OCI-LY1 (cell line): ENCODE measurements at regions not wholly inside any gene's neighbourhood (a gene's known extent, or its start where the extent isn't known, plus 50 kb on each side); places are given as distances from the start of the nearest gene placed in this dataset.

Experiments
- EZH2 ChIP-seq: fragments of 200-600 bp; sonication (generic), shearing (Covaris generic); IDR thresholded peaks from 2 replicates; pipeline ENCODE4 v1.8.0; 2017; ENCODE audit warnings: borderline replicate concordance, mixed run types, mild to moderate bottlenecking, antibody characterized with exemption, low read length, moderate library complexity, mixed read lengths
- TF ChIP-seq, protein P1 (sequence below): fragments of 200-600 bp; sonication (generic), shearing (Covaris generic); IDR thresholded peaks from 2 replicates; pipeline ENCODE4 v1.5.1; 2017; ENCODE audit warnings: mild to moderate bottlenecking, antibody characterized with exemption, low read length, moderate library complexity, mixed read lengths

- no peak for TF ChIP-seq EZH2
- TF ChIP-seq, protein P1, sequence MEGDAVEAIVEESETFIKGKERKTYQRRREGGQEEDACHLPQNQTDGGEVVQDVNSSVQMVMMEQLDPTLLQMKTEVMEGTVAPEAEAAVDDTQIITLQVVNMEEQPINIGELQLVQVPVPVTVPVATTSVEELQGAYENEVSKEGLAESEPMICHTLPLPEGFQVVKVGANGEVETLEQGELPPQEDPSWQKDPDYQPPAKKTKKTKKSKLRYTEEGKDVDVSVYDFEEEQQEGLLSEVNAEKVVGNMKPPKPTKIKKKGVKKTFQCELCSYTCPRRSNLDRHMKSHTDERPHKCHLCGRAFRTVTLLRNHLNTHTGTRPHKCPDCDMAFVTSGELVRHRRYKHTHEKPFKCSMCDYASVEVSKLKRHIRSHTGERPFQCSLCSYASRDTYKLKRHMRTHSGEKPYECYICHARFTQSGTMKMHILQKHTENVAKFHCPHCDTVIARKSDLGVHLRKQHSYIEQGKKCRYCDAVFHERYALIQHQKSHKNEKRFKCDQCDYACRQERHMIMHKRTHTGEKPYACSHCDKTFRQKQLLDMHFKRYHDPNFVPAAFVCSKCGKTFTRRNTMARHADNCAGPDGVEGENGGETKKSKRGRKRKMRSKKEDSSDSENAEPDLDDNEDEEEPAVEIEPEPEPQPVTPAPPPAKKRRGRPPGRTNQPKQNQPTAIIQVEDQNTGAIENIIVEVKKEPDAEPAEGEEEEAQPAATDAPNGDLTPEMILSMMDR: no peak
Observed at GRCh38 chr10:2599571-2599970, 467.8 kb upstream of the PFKP start.
